Right kidney (tissue), 1 donor: ENCODE measurements at regions not wholly inside any gene's neighbourhood (a gene's known extent, or its start where the extent isn't known, plus 50 kb on each side); places are given as distances from the start of the nearest gene placed in this dataset.
"Not testable (repeated sequence)": the region's sequence is repeated elsewhere in the genome, so short reads cannot be mapped to it uniquely, and the experiment has no call there.

ENCODE experiments used
- DNase-seq: peaks from one replicate; pipeline ENCODE4 v3.0.0-alpha.2; 2016

GRCh38 chr4:111919639-111920038 lies 225.6 kb upstream of the FAM241A start:
- DNase-seq, result no peak

GRCh38 chr4:111921714-111922113 lies 223.5 kb upstream of the FAM241A start:
- DNase-seq, result no peak

- DNase-seq, result no peak
These were observed 221.5 kb upstream of the FAM241A start for GRCh38 chr4:111923786-111924185.

GRCh38 chr4:111924696-111925095 lies 220.6 kb upstream of the FAM241A start:
- no peak for DNase-seq

- no peak for DNase-seq
These were observed 214.6 kb upstream of the FAM241A start for GRCh38 chr4:111930659-111931058.

GRCh38 chr4:111933703-111934102 lies 211.6 kb upstream of the FAM241A start:
- DNase-seq, result no peak

GRCh38 chr4:111934314-111934713 lies 210.9 kb upstream of the FAM241A start:
- no peak for DNase-seq

- DNase-seq, result no peak
These were observed 207.9 kb upstream of the FAM241A start for GRCh38 chr4:111937368-111937767.

- DNase-seq, result no peak
These were observed 203.3 kb upstream of the FAM241A start for GRCh38 chr4:111941957-111942356.

GRCh38 chr4:111943796-111944203 lies 201.5 kb upstream of the FAM241A start:
- peak; percentile 7 for DNase-seq

- DNase-seq, result no peak
These were observed 200.2 kb upstream of the FAM241A start for GRCh38 chr4:111945014-111945413.

GRCh38 chr4:111946800-111947199 lies 198.5 kb upstream of the FAM241A start:
- DNase-seq, result no peak

- no peak for DNase-seq
These were observed 192.6 kb upstream of the FAM241A start for GRCh38 chr4:111952688-111953087.

- no peak for DNase-seq
These were observed 190.7 kb upstream of the FAM241A start for GRCh38 chr4:111954550-111954949.

- no peak for DNase-seq
These were observed 190.3 kb upstream of the FAM241A start for GRCh38 chr4:111955001-111955400.

- no peak for DNase-seq
These were observed 188.1 kb upstream of the FAM241A start for GRCh38 chr4:111957116-111957515.

- no peak for DNase-seq
These were observed 187.3 kb upstream of the FAM241A start for GRCh38 chr4:111957997-111958396.

- DNase-seq, result no peak
These were observed 186.0 kb upstream of the FAM241A start for GRCh38 chr4:111959222-111959621.

GRCh38 chr4:111960241-111960667 lies 185.0 kb upstream of the FAM241A start:
- DNase-seq, result no peak

- not testable (repeated sequence) for DNase-seq
These were observed 184.2 kb upstream of the FAM241A start for GRCh38 chr4:111961026-111961425.

- no peak for DNase-seq
These were observed 183.4 kb upstream of the FAM241A start for GRCh38 chr4:111961809-111962208.

GRCh38 chr4:111963158-111963700 lies 182.0 kb upstream of the FAM241A start:
- DNase-seq, result no peak

GRCh38 chr4:111977419-111977965 lies 167.8 kb upstream of the FAM241A start:
- no peak for DNase-seq

GRCh38 chr4:111979921-111980320 lies 165.3 kb upstream of the FAM241A start:
- no peak for DNase-seq

- no peak for DNase-seq
These were observed 163.2 kb upstream of the FAM241A start for GRCh38 chr4:111982089-111982488.
